B cell (primary cell): ENCODE measurements at regions not wholly inside any gene's neighbourhood (a gene's known extent, or its start where the extent isn't known, plus 50 kb on each side); places are given as distances from the start of the nearest gene placed in this dataset. TPM values are rescaled to one million over a fixed set of nuclear protein-coding genes. Genes with fewer than 3 reads are reported as not detected.

Source experiments
- small RNA-seq: library from RNA; depleted of rRNA; stranded (forward); fragments of <200 nt; gene quantifications from one replicate; pipeline ENCODE3, GENCODE V24; 2012; ENCODE audit warnings: low replicate concordance, low read depth; ENCODE audit not compliant: insufficient read length

Small RNA genes lying in the stretch of these regions (small RNA-seq; reads per million reads assigned to genes)
- not detected for gene RNA5SP103
